ENCODE measurements at regions not wholly inside any gene's neighbourhood (a gene's known extent, or its start where the extent isn't known, plus 50 kb on each side); places are given as distances from the start of the nearest gene placed in this dataset.
"Not testable (repeated sequence)": the region's sequence is repeated elsewhere in the genome, so short reads cannot be mapped to it uniquely, and the experiment has no call there.

DNA sequence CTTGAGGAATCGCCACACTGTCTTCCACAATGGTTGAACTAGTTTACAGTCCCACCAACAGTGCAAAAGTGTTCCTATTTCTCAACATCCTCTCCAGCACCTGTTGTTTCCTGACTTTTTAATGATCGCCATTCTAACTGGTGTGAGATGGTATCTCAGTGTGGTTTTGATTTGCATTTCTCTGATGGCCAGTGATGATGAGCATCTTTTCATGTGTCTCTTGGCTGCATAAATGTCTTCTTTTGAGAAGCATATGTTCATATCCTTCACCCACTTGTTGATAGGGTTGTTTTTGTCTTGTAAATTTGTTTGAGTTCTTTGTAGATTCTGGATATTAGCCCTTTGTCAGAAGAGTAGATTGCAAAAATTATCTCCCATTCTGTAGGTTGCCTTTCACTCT is 309.3 kb upstream of the NFIA start:
- TF ChIP-seq CBFB (CRISPR knock-in tag; IDR thresholded peaks at IDR 0.05; ENCODE audit: low read depth); TCF7 (CRISPR knock-in tag; IDR thresholded peaks at IDR 0.05; ENCODE audit: low read depth); SMAD3 (CRISPR knock-in tag; IDR thresholded peaks at IDR 0.05; ENCODE audit: borderline replicate concordance); ESRRA (CRISPR knock-in tag; IDR thresholded peaks at IDR 0.05; ENCODE audit: borderline replicate concordance); OVOL2 (CRISPR knock-in tag; IDR thresholded peaks at IDR 0.05; ENCODE audit: borderline replicate concordance); ZNF263 (CRISPR knock-in tag; IDR thresholded peaks at IDR 0.05; ENCODE audit: low read depth); ZBTB21 (CRISPR knock-in tag; IDR thresholded peaks at IDR 0.05; ENCODE audit: borderline replicate concordance); TEAD4 (CRISPR knock-in tag; IDR thresholded peaks at IDR 0.05): not testable (repeated sequence)
- TF ChIP-seq, protein P1, sequence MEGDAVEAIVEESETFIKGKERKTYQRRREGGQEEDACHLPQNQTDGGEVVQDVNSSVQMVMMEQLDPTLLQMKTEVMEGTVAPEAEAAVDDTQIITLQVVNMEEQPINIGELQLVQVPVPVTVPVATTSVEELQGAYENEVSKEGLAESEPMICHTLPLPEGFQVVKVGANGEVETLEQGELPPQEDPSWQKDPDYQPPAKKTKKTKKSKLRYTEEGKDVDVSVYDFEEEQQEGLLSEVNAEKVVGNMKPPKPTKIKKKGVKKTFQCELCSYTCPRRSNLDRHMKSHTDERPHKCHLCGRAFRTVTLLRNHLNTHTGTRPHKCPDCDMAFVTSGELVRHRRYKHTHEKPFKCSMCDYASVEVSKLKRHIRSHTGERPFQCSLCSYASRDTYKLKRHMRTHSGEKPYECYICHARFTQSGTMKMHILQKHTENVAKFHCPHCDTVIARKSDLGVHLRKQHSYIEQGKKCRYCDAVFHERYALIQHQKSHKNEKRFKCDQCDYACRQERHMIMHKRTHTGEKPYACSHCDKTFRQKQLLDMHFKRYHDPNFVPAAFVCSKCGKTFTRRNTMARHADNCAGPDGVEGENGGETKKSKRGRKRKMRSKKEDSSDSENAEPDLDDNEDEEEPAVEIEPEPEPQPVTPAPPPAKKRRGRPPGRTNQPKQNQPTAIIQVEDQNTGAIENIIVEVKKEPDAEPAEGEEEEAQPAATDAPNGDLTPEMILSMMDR (IDR thresholded peaks at IDR 0.05): not testable (repeated sequence)
- TF ChIP-seq, protein P2, sequence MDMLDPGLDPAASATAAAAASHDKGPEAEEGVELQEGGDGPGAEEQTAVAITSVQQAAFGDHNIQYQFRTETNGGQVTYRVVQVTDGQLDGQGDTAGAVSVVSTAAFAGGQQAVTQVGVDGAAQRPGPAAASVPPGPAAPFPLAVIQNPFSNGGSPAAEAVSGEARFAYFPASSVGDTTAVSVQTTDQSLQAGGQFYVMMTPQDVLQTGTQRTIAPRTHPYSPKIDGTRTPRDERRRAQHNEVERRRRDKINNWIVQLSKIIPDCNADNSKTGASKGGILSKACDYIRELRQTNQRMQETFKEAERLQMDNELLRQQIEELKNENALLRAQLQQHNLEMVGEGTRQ (CRISPR knock-in tag; IDR thresholded peaks at IDR 0.05): not testable (repeated sequence)
- TF ChIP-seq, protein P3, sequence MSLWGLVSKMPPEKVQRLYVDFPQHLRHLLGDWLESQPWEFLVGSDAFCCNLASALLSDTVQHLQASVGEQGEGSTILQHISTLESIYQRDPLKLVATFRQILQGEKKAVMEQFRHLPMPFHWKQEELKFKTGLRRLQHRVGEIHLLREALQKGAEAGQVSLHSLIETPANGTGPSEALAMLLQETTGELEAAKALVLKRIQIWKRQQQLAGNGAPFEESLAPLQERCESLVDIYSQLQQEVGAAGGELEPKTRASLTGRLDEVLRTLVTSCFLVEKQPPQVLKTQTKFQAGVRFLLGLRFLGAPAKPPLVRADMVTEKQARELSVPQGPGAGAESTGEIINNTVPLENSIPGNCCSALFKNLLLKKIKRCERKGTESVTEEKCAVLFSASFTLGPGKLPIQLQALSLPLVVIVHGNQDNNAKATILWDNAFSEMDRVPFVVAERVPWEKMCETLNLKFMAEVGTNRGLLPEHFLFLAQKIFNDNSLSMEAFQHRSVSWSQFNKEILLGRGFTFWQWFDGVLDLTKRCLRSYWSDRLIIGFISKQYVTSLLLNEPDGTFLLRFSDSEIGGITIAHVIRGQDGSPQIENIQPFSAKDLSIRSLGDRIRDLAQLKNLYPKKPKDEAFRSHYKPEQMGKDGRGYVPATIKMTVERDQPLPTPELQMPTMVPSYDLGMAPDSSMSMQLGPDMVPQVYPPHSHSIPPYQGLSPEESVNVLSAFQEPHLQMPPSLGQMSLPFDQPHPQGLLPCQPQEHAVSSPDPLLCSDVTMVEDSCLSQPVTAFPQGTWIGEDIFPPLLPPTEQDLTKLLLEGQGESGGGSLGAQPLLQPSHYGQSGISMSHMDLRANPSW (CRISPR knock-in tag; conservative IDR thresholded peaks at IDR 0.05; ENCODE audit: low read depth): not testable (repeated sequence)
- TF ChIP-seq, protein P4, sequence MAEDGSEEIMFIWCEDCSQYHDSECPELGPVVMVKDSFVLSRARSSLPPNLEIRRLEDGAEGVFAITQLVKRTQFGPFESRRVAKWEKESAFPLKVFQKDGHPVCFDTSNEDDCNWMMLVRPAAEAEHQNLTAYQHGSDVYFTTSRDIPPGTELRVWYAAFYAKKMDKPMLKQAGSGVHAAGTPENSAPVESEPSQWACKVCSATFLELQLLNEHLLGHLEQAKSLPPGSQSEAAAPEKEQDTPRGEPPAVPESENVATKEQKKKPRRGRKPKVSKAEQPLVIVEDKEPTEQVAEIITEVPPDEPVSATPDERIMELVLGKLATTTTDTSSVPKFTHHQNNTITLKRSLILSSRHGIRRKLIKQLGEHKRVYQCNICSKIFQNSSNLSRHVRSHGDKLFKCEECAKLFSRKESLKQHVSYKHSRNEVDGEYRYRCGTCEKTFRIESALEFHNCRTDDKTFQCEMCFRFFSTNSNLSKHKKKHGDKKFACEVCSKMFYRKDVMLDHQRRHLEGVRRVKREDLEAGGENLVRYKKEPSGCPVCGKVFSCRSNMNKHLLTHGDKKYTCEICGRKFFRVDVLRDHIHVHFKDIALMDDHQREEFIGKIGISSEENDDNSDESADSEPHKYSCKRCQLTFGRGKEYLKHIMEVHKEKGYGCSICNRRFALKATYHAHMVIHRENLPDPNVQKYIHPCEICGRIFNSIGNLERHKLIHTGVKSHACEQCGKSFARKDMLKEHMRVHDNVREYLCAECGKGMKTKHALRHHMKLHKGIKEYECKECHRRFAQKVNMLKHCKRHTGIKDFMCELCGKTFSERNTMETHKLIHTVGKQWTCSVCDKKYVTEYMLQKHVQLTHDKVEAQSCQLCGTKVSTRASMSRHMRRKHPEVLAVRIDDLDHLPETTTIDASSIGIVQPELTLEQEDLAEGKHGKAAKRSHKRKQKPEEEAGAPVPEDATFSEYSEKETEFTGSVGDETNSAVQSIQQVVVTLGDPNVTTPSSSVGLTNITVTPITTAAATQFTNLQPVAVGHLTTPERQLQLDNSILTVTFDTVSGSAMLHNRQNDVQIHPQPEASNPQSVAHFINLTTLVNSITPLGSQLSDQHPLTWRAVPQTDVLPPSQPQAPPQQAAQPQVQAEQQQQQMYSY (CRISPR knock-in tag; IDR thresholded peaks at IDR 0.05): not testable (repeated sequence)
- TF ChIP-seq, protein P5, sequence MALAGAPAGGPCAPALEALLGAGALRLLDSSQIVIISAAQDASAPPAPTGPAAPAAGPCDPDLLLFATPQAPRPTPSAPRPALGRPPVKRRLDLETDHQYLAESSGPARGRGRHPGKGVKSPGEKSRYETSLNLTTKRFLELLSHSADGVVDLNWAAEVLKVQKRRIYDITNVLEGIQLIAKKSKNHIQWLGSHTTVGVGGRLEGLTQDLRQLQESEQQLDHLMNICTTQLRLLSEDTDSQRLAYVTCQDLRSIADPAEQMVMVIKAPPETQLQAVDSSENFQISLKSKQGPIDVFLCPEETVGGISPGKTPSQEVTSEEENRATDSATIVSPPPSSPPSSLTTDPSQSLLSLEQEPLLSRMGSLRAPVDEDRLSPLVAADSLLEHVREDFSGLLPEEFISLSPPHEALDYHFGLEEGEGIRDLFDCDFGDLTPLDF (CRISPR knock-in tag; IDR thresholded peaks at IDR 0.05): not testable (repeated sequence)
- TF ChIP-seq, protein P6, sequence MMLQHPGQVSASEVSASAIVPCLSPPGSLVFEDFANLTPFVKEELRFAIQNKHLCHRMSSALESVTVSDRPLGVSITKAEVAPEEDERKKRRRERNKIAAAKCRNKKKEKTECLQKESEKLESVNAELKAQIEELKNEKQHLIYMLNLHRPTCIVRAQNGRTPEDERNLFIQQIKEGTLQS (CRISPR knock-in tag; conservative IDR thresholded peaks at IDR 0.05): not testable (repeated sequence)
